ENCODE measurements at regions not wholly inside any gene's neighbourhood (a gene's known extent, or its start where the extent isn't known, plus 50 kb on each side); places are given as distances from the start of the nearest gene placed in this dataset.

- Histone ChIP-seq H3K9ac (ENCODE audit: low read depth, low read length) (no peak overlapping the region), H3K4me3 (ENCODE audit: low read length) (no peak overlapping the region), H3K36me3 (ENCODE audit: insufficient read depth, low read length) (no peaks in the 10 kb centered on the region), H3K4me1 (ENCODE audit: insufficient read depth, low read length) (no peaks in the 10 kb centered on the region), H3K27me3 (ENCODE audit: insufficient read depth, low read length) (no peaks in the 10 kb centered on the region), H3K27ac (ENCODE audit: low read depth, low read length) (no peak overlapping the region), H3K9me3 (ENCODE audit: insufficient read depth, low read depth, low read length) (peaks cover 3% of the 10 kb centered on the region; the same call in 1 of the 2 replicates)
- 97% methylated on average over 3 of the region's 3 CpGs for WGBS
These were observed 712.6 kb downstream of the NR2F1-AS1 start for GRCh38 chr5:92868442-92868841.

- Histone ChIP-seq H3K4me3 (ENCODE audit: low read length) (no peak overlapping the region), H3K4me1 (ENCODE audit: insufficient read depth, low read length) (no peaks in the 10 kb centered on the region), H3K36me3 (ENCODE audit: insufficient read depth, low read length) (no peaks in the 10 kb centered on the region), H3K27me3 (ENCODE audit: insufficient read depth, low read length) (no peaks in the 10 kb centered on the region), H3K9me3 (ENCODE audit: insufficient read depth, low read depth, low read length) (no peaks in the 10 kb centered on the region), H3K27ac (ENCODE audit: low read depth, low read length) (no peak overlapping the region), H3K9ac (ENCODE audit: low read depth, low read length) (no peak overlapping the region)
- 87% methylated on average over 2 of the region's 2 CpGs for WGBS
These were observed 716.4 kb downstream of the NR2F1-AS1 start for GRCh38 chr5:92864591-92864990.

- Histone ChIP-seq H3K36me3 (ENCODE audit: insufficient read depth, low read length) (no peaks in the 10 kb centered on the region), H3K9ac (ENCODE audit: low read depth, low read length) (no peak overlapping the region), H3K4me3 (ENCODE audit: low read length) (no peak overlapping the region), H3K9me3 (ENCODE audit: insufficient read depth, low read depth, low read length) (no peaks in the 10 kb centered on the region), H3K27me3 (ENCODE audit: insufficient read depth, low read length) (no peaks in the 10 kb centered on the region), H3K27ac (ENCODE audit: low read depth, low read length) (no peak overlapping the region), H3K4me1 (ENCODE audit: insufficient read depth, low read length) (no peaks in the 10 kb centered on the region)
- WGBS, result 100% methylated on average over 1 of the region's 2 CpGs
These were observed 717.4 kb downstream of the NR2F1-AS1 start for GRCh38 chr5:92863666-92864065.

- Histone ChIP-seq H3K27ac (ENCODE audit: low read depth, low read length) (no peak overlapping the region), H3K4me3 (ENCODE audit: low read length) (no peak overlapping the region), H3K4me1 (ENCODE audit: insufficient read depth, low read length) (no peaks in the 10 kb centered on the region), H3K9me3 (ENCODE audit: insufficient read depth, low read depth, low read length) (no peaks in the 10 kb centered on the region), H3K27me3 (ENCODE audit: insufficient read depth, low read length) (no peaks in the 10 kb centered on the region), H3K9ac (ENCODE audit: low read depth, low read length) (no peak overlapping the region), H3K36me3 (ENCODE audit: insufficient read depth, low read length) (no peaks in the 10 kb centered on the region)
- 89% methylated on average over 3 of the region's 3 CpGs for WGBS
These were observed 719.3 kb downstream of the NR2F1-AS1 start for GRCh38 chr5:92861531-92862285.

- H3K27me3 ChIP-seq (ENCODE audit: insufficient read depth, low read length), result no peaks in the 10 kb centered on the region
- WGBS, result 98% methylated on average over 2 of the region's 2 CpGs
These were observed 721.0 kb downstream of the NR2F1-AS1 start for GRCh38 chr5:92860061-92860460.

GRCh38 chr5:92852219-92852618, 728.8 kb downstream of the NR2F1-AS1 start:
- H3K36me3 ChIP-seq (ENCODE audit: insufficient read depth, low read length), result no peaks in the 10 kb centered on the region
- H3K9me3 ChIP-seq (ENCODE audit: insufficient read depth, low read depth, low read length), result no peaks in the 10 kb centered on the region
- H3K27me3 ChIP-seq (ENCODE audit: insufficient read depth, low read length), result no peaks in the 10 kb centered on the region
- H3K4me1 ChIP-seq (ENCODE audit: insufficient read depth, low read length), result no peaks in the 10 kb centered on the region
- H3K9ac ChIP-seq (ENCODE audit: low read depth, low read length), result no peak overlapping the region
- no peak overlapping the region for H3K27ac ChIP-seq (ENCODE audit: low read depth, low read length)
- no peak overlapping the region for H3K4me3 ChIP-seq (ENCODE audit: low read length)
- 87% methylated on average over 4 of the region's 4 CpGs for WGBS

More at GRCh38 chr5:92860061-92860460, 721.0 kb downstream of the NR2F1-AS1 start:
- Histone ChIP-seq H3K9me3 (ENCODE audit: insufficient read depth, low read depth, low read length) (no peaks in the 10 kb centered on the region), H3K9ac (ENCODE audit: low read depth, low read length) (no peak overlapping the region), H3K36me3 (ENCODE audit: insufficient read depth, low read length) (no peaks in the 10 kb centered on the region), H3K4me3 (ENCODE audit: low read length) (no peak overlapping the region), H3K4me1 (ENCODE audit: insufficient read depth, low read length) (no peaks in the 10 kb centered on the region), H3K27ac (ENCODE audit: low read depth, low read length) (no peak overlapping the region)

- H3K9me3 ChIP-seq (ENCODE audit: insufficient read depth, low read depth, low read length), result no peaks in the 10 kb centered on the region
- no peaks in the 10 kb centered on the region for H3K4me1 ChIP-seq (ENCODE audit: insufficient read depth, low read length)
- no peak overlapping the region for H3K27ac ChIP-seq (ENCODE audit: low read depth, low read length)
- no peaks in the 10 kb centered on the region for H3K36me3 ChIP-seq (ENCODE audit: insufficient read depth, low read length)
- no peaks in the 10 kb centered on the region for H3K27me3 ChIP-seq (ENCODE audit: insufficient read depth, low read length)
- H3K4me3 ChIP-seq (ENCODE audit: low read length), result no peak overlapping the region
- WGBS, result 91% methylated on average over 2 of the region's 2 CpGs
- no peak overlapping the region for H3K9ac ChIP-seq (ENCODE audit: low read depth, low read length)
These were observed 730.1 kb downstream of the NR2F1-AS1 start for GRCh38 chr5:92850886-92851285.

GRCh38 chr5:92849756-92850155, 731.3 kb downstream of the NR2F1-AS1 start:
- Histone ChIP-seq H3K27ac (ENCODE audit: low read depth, low read length) (no peak overlapping the region), H3K4me1 (ENCODE audit: insufficient read depth, low read length) (no peaks in the 10 kb centered on the region), H3K36me3 (ENCODE audit: insufficient read depth, low read length) (no peaks in the 10 kb centered on the region), H3K27me3 (ENCODE audit: insufficient read depth, low read length) (no peaks in the 10 kb centered on the region), H3K9me3 (ENCODE audit: insufficient read depth, low read depth, low read length) (no peaks in the 10 kb centered on the region), H3K9ac (ENCODE audit: low read depth, low read length) (no peak overlapping the region), H3K4me3 (ENCODE audit: low read length) (no peak overlapping the region)

- Histone ChIP-seq H3K9me3 (ENCODE audit: insufficient read depth, low read depth, low read length) (no peaks in the 10 kb centered on the region), H3K27ac (ENCODE audit: low read depth, low read length) (no peak overlapping the region), H3K4me1 (ENCODE audit: insufficient read depth, low read length) (no peaks in the 10 kb centered on the region), H3K27me3 (ENCODE audit: insufficient read depth, low read length) (no peaks in the 10 kb centered on the region), H3K4me3 (ENCODE audit: low read length) (no peak overlapping the region), H3K9ac (ENCODE audit: low read depth, low read length) (no peak overlapping the region), H3K36me3 (ENCODE audit: insufficient read depth, low read length) (no peaks in the 10 kb centered on the region)
- 94% methylated on average over 5 of the region's 5 CpGs for WGBS
These were observed 739.3 kb downstream of the NR2F1-AS1 start for GRCh38 chr5:92841604-92842155.

GRCh38 chr5:92838253-92838652, 742.8 kb downstream of the NR2F1-AS1 start:
- no peak overlapping the region for H3K4me3 ChIP-seq (ENCODE audit: low read length)
- H3K36me3 ChIP-seq (ENCODE audit: insufficient read depth, low read length), result no peaks in the 10 kb centered on the region
- no peaks in the 10 kb centered on the region for H3K27me3 ChIP-seq (ENCODE audit: insufficient read depth, low read length)
- H3K9me3 ChIP-seq (ENCODE audit: insufficient read depth, low read depth, low read length), result no peaks in the 10 kb centered on the region
- H3K27ac ChIP-seq (ENCODE audit: low read depth, low read length), result no peak overlapping the region
- 75% methylated on average over 1 of the region's 1 CpG for WGBS
- H3K9ac ChIP-seq (ENCODE audit: low read depth, low read length), result no peak overlapping the region
- no peaks in the 10 kb centered on the region for H3K4me1 ChIP-seq (ENCODE audit: insufficient read depth, low read length)

GRCh38 chr5:92836855-92837755, 743.9 kb downstream of the NR2F1-AS1 start:
- Histone ChIP-seq H3K4me3 (ENCODE audit: low read length) (no peak overlapping the region), H3K36me3 (ENCODE audit: insufficient read depth, low read length) (no peaks in the 10 kb centered on the region), H3K27ac (ENCODE audit: low read depth, low read length) (no peak overlapping the region), H3K4me1 (ENCODE audit: insufficient read depth, low read length) (no peaks in the 10 kb centered on the region), H3K27me3 (ENCODE audit: insufficient read depth, low read length) (no peaks in the 10 kb centered on the region), H3K9ac (ENCODE audit: low read depth, low read length) (no peak overlapping the region), H3K9me3 (ENCODE audit: insufficient read depth, low read depth, low read length) (no peaks in the 10 kb centered on the region)
- 88% methylated on average over 3 of the region's 3 CpGs for WGBS
